ENCODE measurements at regions not wholly inside any gene's neighbourhood (a gene's known extent, or its start where the extent isn't known, plus 50 kb on each side); places are given as distances from the start of the nearest gene placed in this dataset.
"Not testable (repeated sequence)": the region's sequence is repeated elsewhere in the genome, so short reads cannot be mapped to it uniquely, and the experiment has no call there.

DNA sequence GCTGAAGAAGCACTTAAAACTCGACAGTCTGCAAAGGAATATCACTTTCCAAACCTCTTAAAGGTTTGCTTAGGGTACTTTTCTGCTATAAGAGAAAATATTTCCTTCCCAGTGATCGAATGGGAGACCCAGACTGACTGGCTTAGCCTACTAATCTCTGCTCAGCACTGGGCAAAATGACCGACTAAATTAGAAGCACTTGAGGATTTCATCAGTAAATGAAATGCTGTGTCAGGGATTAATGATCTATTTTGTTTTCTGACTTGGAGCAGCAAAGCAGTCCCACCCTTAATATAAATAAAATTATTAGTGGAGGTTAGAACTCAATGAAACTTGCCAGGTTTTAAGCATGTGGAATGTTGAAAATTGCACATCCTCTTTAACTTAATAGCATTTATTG is 411.6 kb downstream of the NEBL start:
- H3K27ac ChIP-seq: no peak overlapping the region
- H3K27me3 ChIP-seq: no peaks in the 10 kb centered on the region
- no peak overlapping the region for H3K9ac ChIP-seq (ENCODE audit: low read depth in 2 of 2, low read length in 2 of 2)
- intact Hi-C loops (cut with DNase I): no loop called here
- no peaks in the 10 kb centered on the region for H3K4me1 ChIP-seq
- H3K4me3 ChIP-seq: no peak overlapping the region
- no peaks in the 10 kb centered on the region for H3K36me3 ChIP-seq
- H3K9me3 ChIP-seq: no peaks in the 10 kb centered on the region
- TF ChIP-seq, protein P1, sequence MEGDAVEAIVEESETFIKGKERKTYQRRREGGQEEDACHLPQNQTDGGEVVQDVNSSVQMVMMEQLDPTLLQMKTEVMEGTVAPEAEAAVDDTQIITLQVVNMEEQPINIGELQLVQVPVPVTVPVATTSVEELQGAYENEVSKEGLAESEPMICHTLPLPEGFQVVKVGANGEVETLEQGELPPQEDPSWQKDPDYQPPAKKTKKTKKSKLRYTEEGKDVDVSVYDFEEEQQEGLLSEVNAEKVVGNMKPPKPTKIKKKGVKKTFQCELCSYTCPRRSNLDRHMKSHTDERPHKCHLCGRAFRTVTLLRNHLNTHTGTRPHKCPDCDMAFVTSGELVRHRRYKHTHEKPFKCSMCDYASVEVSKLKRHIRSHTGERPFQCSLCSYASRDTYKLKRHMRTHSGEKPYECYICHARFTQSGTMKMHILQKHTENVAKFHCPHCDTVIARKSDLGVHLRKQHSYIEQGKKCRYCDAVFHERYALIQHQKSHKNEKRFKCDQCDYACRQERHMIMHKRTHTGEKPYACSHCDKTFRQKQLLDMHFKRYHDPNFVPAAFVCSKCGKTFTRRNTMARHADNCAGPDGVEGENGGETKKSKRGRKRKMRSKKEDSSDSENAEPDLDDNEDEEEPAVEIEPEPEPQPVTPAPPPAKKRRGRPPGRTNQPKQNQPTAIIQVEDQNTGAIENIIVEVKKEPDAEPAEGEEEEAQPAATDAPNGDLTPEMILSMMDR (IDR thresholded peaks at IDR 0.05): no peak
- DNase-seq: no peak

DNA sequence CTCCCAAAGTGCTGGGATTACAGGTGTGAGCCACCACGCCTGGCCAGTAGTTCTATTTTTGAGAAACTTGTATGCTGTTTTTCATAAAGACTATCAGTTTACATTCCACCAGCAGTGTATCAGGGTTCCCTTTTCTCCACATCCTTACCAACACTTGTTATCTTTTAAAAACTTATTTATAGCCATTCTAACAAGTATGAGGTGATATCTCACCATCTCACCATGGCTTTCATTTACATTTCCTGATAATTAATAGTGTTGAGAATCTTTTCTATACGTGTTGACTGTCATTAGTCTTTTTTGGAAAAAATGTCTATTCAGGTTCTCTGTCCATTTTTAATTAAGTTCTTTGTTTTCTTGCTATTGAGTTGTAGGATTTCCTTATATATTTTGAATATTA is 416.1 kb downstream of the NEBL start:
- Histone ChIP-seq H3K9me3 (no peaks in the 10 kb centered on the region), H3K4me1 (no peaks in the 10 kb centered on the region), H3K27me3 (no peaks in the 10 kb centered on the region), H3K9ac (ENCODE audit: low read depth in 2 of 2, low read length in 2 of 2) (no peak overlapping the region), H3K4me3 (no peak overlapping the region), H3K36me3 (no peaks in the 10 kb centered on the region), H3K27ac (no peak overlapping the region)
- TF ChIP-seq, protein P1 (IDR thresholded peaks at IDR 0.05): no peak
- no peak for DNase-seq
- intact Hi-C loops (cut with DNase I): no loop called here

DNA sequence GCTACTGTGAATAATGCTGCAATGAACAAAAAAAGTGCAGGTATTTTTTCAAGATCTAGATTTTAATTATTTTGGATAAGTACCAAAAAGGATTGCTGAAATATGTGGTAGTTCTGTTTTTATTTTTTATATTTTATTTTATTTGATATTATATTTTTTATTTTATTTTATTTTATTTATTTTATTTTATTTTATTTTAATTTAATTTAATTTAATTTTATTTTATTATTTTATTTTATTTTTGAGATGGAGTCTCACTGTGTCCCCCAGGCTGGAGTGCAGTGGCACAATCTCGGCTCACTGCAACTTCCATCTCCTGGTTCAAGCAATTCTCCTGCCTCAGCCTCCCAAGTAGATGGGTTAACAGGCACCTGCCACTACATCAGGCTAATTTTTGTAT is 416.5 kb downstream of the NEBL start:
- H3K27me3 ChIP-seq; H3K4me3 ChIP-seq; DNase-seq; H3K4me1 ChIP-seq; intact Hi-C loops (cut with DNase I); H3K36me3 ChIP-seq; H3K9ac ChIP-seq (ENCODE audit: low read depth in 2 of 2, low read length in 2 of 2); H3K9me3 ChIP-seq; H3K27ac ChIP-seq: not testable (repeated sequence)

DNA sequence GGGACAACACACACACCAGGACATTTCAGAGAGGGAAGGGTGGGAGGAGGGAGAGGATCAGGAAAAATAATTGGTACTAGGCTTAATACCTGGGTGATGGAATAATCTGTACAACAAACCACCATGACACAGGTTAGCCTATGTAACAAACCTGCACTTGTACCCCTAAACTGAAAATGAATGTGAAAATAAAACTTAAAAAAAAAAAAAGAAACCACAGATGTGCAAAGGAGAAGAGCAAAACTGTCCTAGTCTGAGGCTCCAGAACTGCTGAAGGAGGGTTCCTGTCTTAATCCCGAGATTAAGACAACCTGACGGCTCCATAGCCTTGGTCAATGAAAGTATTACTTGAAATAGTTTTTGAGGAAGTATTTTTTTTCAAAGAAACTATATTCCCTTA is 423.0 kb downstream of the NEBL start:
- Histone ChIP-seq H3K9me3 (no peaks in the 10 kb centered on the region), H3K9ac (ENCODE audit: low read depth in 2 of 2, low read length in 2 of 2) (no peak overlapping the region), H3K4me1 (no peaks in the 10 kb centered on the region), H3K27me3 (no peaks in the 10 kb centered on the region), H3K4me3 (no peak overlapping the region), H3K36me3 (no peaks in the 10 kb centered on the region), H3K27ac (no peak overlapping the region)
- TF ChIP-seq, protein P1 (IDR thresholded peaks at IDR 0.05): no peak
- intact Hi-C loops (cut with DNase I): no loop called here
- DNase-seq: no peak

DNA sequence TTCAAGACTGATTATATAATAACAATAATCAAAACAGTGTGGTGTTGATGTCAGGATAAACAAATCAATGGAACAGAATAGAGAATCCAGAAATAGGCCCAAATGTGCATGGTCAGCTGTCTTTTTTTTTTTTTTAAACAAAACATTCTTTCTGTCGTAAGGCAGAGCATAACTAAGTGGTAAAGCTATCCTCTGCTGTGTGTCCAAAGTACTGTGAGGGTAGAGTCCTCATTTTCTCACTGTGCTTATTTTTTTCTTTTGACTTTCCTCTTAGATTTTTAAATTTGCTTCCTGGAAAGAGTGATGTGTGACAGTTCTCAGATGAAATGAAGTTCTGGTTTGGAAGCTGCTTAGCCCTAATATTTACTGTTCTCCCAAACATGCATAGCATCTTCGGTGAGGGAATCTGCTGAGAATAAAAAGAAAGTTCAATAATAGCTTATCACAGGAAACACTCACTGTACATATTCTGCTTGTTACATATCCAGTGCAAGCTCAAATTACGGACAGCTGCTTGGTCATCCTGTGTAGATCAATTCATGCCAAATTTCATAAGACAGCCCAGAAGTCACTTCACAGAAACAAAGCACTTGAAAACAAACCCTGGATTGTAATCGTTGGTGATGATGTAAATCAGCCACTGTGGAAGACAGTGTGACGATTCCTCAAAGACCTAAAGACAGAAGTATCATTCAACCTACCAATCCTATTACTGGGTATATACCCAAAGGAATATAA is 423.9 kb downstream of the NEBL start:
- no peak overlapping the region for H3K4me3 ChIP-seq
- H3K9ac ChIP-seq (ENCODE audit: low read depth in 2 of 2, low read length in 2 of 2): no peak overlapping the region
- no peaks in the 10 kb centered on the region for H3K36me3 ChIP-seq
- no peaks in the 10 kb centered on the region for H3K4me1 ChIP-seq
- intact Hi-C loops (cut with DNase I): no loop called here
- no peaks in the 10 kb centered on the region for H3K27me3 ChIP-seq
- H3K9me3 ChIP-seq: no peaks in the 10 kb centered on the region
- TF ChIP-seq, protein P1 (IDR thresholded peaks at IDR 0.05): no peak
- no peak overlapping the region for H3K27ac ChIP-seq
- no peak for DNase-seq

DNA sequence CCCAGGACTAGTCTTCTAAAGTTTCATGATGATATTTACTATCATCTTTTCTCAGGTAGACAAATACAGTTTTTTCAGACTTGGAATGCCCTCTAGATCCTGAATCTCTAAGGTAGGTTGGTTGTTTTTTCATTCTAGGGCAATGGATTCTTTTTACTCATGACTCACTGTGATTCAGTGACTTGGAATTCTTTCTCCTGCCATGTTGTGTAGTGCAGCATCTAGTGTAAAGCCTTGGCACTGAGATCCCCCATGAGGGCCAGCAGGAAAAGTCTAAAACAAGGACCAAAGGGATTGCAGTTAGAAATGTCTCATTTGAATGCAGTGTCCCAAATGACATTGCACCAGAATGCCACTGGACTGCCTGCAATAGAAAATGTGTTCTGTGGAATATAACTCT is 430.4 kb downstream of the NEBL start:
- DNase-seq: no peak
- no peaks in the 10 kb centered on the region for H3K9me3 ChIP-seq
- H3K27me3 ChIP-seq: no peaks in the 10 kb centered on the region
- H3K27ac ChIP-seq: no peak overlapping the region
- no peaks in the 10 kb centered on the region for H3K36me3 ChIP-seq
- H3K4me3 ChIP-seq: no peak overlapping the region
- H3K4me1 ChIP-seq: no peaks in the 10 kb centered on the region
- no peak overlapping the region for H3K9ac ChIP-seq (ENCODE audit: low read depth in 2 of 2, low read length in 2 of 2)
- intact Hi-C loops (cut with DNase I): no loop called here
- TF ChIP-seq, protein P1 (IDR thresholded peaks at IDR 0.05): no peak
